Adrenal gland (tissue), 9 donors: ENCODE measurements at regions not wholly inside any gene's neighbourhood (a gene's known extent, or its start where the extent isn't known, plus 50 kb on each side); places are given as distances from the start of the nearest gene placed in this dataset.

Source experiments
- DNase-seq, 7 donors: peaks; one replicate each; pipeline ENCODE4 v3.0.0-alpha.2; 2019 to 2020
- H3K27ac ChIP-seq, 5 donors: fragments of 200-600 bp; sonication (generic) in 4 of 5; 1 replicate in 3 of 5; 2 replicates in 2 of 5; pipeline versions ENCODE4 v1.5.1 to v1.8.0; 2016 to 2020; ENCODE audit warnings: mild to moderate bottlenecking in 1 of 5
- H3K27me3 ChIP-seq: fragments of 200-600 bp; 2 replicates; pipeline ENCODE4 v1.8.0; 2021
- H3K36me3 ChIP-seq, 2 donors: fragments of 200-600 bp; replicated peaks in 1 of 2; 1 replicate in 1 of 2; 2 replicates in 1 of 2; pipeline versions ENCODE4 v1.5.1 to v1.8.0; 2018 to 2022
- H3K4me1 ChIP-seq, 2 donors: fragments of 200-600 bp; replicated peaks in 1 of 2; 1 replicate in 1 of 2; 2 replicates in 1 of 2; pipeline versions ENCODE4 v1.5.1 to v1.8.0; 2018 to 2021
- H3K4me3 ChIP-seq, 4 donors: fragments of 200-600 bp; sonication (generic) in 3 of 4; one replicate each; pipeline ENCODE4 v1.5.1; 2016 to 2018
- H3K9me3 ChIP-seq, 3 donors: fragments of 200-600 bp; sonication (generic) in 1 of 3; replicated peaks in 1 of 3; 1 replicate in 2 of 3; 2 replicates in 1 of 3; pipeline versions ENCODE4 v1.5.1 to v1.8.0; 2016 to 2021
- CTCF ChIP-seq, 6 experiments: fragments of 450-650 bp in 4 of 6; fragments of 200-600 bp in 2 of 6; sonication (generic) in 1 of 6; IDR thresholded peaks; 1 replicate in 5 of 6; 2 replicates in 1 of 6; pipeline versions ENCODE4 v1.5.1 to v1.8.0; 2016 to 2021; ENCODE audit warnings: antibody characterized with exemption in 6 of 6, mild to moderate bottlenecking in 2 of 6, moderate library complexity in 1 of 6
- POLR2A ChIP-seq, 2 donors: fragments of 450-650 bp; IDR thresholded peaks; one replicate each; pipeline ENCODE4 v1.6.1; 2017; ENCODE audit warnings: antibody characterized with exemption in 2 of 2, mild to moderate bottlenecking in 2 of 2, moderate library complexity in 1 of 2
- WGBS, 4 donors: extraction: QIAGEN DNeasy Blood & Tissue Kit in 2 of 4; methylation state at CpG; one replicate each; pipeline versions ENCODE4 v1.1.5 to v1.1.7; 2013 to 2017; 5-methylcytosine and 5-hydroxymethylcytosine counted together
- intact Hi-C, 2 donors: fragments of 100-400 bp; cut with DNase I; formaldehyde crosslinking; loops; one replicate each; pipeline versions ENCODE4 v1.14.1 to v1.15.0; 2022 to 2023
- donor health status: healthy with polysubstance abuse.
- donor health status: Bipolar disorder and iron deficiency.
- donor health status: DM: yes; HTN: yes; CAD: no.
- donor health status: DM: no; HTN: no; CAD: no.
- donor health status: DM: no; HTN: no; CAD: no.

- DNase-seq = no peak
- 81 to 92% (median 84%) methylated on average over 3 of the region's 3 CpGs for WGBS, 4 donors
- Histone ChIP-seq H3K36me3 (no peaks in the 10 kb centered on the region), H3K4me3 (no peak overlapping the region), H3K27ac (no peak overlapping the region), H3K4me1 (no peaks in the 10 kb centered on the region), H3K9me3 (no peaks in the 10 kb centered on the region), H3K27me3 (no peaks in the 10 kb centered on the region)
- TF ChIP-seq CTCF (IDR thresholded peaks at IDR 0.05) = no peak
- TF ChIP-seq POLR2A (IDR thresholded peaks at IDR 0.05) = no peak
- intact Hi-C loops = no loop called here
Measured at GRCh38 chr13:33756929-33757328, 61.0 kb upstream of the RFC3 start.

GRCh38 chr13:33757713-33758112, 60.2 kb upstream of the RFC3 start:
- no peaks in the 10 kb centered on the region for H3K4me1 ChIP-seq
- H3K27ac ChIP-seq = no peak overlapping the region
- intact Hi-C loops = no loop called here
- H3K4me3 ChIP-seq = no peak overlapping the region
- H3K27me3 ChIP-seq = no peaks in the 10 kb centered on the region
- DNase-seq = no peak
- H3K36me3 ChIP-seq = no peaks in the 10 kb centered on the region
- TF ChIP-seq POLR2A (IDR thresholded peaks at IDR 0.05) (no peak), CTCF (IDR thresholded peaks at IDR 0.05) (no peak)
- no peaks in the 10 kb centered on the region for H3K9me3 ChIP-seq
- WGBS, 4 donors = 70 to 82% (median 78%) methylated on average over 2 of the region's 2 CpGs

GRCh38 chr13:33758113-33758512, 59.8 kb upstream of the RFC3 start:
- H3K27me3 ChIP-seq = no peaks in the 10 kb centered on the region
- intact Hi-C loops = no loop called here
- DNase-seq = no peak

GRCh38 chr13:33761740-33762139, 56.2 kb upstream of the RFC3 start:
- no peaks in the 10 kb centered on the region for H3K27me3 ChIP-seq
- H3K4me1 ChIP-seq = no peaks in the 10 kb centered on the region
- H3K27ac ChIP-seq = no peak overlapping the region
- TF ChIP-seq POLR2A (IDR thresholded peaks at IDR 0.05) = no peak
- TF ChIP-seq CTCF (IDR thresholded peaks at IDR 0.05) = peak in 1 of 6 experiments; percentile 14
- H3K9me3 ChIP-seq = no peaks in the 10 kb centered on the region
- H3K4me3 ChIP-seq = no peak overlapping the region
- DNase-seq = peak in 5 of 7 donors; percentile 10 to 70 (median 22)
- 40 to 49% (median 42%) methylated on average over 6 of the region's 6 CpGs for WGBS, 4 donors
- no peaks in the 10 kb centered on the region for H3K36me3 ChIP-seq
- intact Hi-C loops = no loop called here

More at GRCh38 chr13:33758113-33758512, 59.8 kb upstream of the RFC3 start:
- no peak overlapping the region for H3K4me3 ChIP-seq
- no peaks in the 10 kb centered on the region for H3K36me3 ChIP-seq
- no peaks in the 10 kb centered on the region for H3K9me3 ChIP-seq
- TF ChIP-seq CTCF (IDR thresholded peaks at IDR 0.05) (no peak), POLR2A (IDR thresholded peaks at IDR 0.05) (no peak)
- H3K27ac ChIP-seq = no peak overlapping the region
- no peaks in the 10 kb centered on the region for H3K4me1 ChIP-seq
